GM18505 (cell line): ENCODE measurements at regions not wholly inside any gene's neighbourhood (a gene's known extent, or its start where the extent isn't known, plus 50 kb on each side); places are given as distances from the start of the nearest gene placed in this dataset.

Experiments used
- ATAC-seq: cut with Tn5 transposase; IDR thresholded peaks from one replicate; pipeline ENCODE4 v1.9.1; 2021; ENCODE audit not compliant: unreplicated experiment
- POLR2A ChIP-seq: IDR thresholded peaks from 4 replicates; pipeline ENCODE4 v1.6.1; 2011; ENCODE audit warnings: borderline replicate concordance; ENCODE audit not compliant: insufficient read depth, insufficient read length; ENCODE audit errors: extremely low read depth

DNA sequence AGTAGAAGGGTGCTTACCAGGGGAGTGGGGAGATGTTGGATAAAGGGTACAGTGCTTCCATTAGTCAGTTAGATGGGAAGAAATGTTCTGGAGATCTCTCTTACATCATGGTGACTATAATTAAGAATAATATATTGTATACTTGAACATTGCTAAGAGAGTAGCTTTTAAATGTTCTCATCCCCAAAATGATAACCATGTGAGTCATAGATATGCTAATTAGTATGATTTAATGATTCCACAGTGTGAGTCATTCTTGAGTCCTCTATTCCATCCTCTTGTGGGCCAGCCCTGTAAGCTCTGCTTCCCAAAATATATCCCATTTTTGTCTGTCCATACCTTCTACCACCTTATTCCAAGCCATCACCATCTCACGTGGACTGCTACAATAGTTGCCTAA is 80.6 kb upstream of the CDH11 start:
- ATAC-seq = no peak
- no peak for TF ChIP-seq POLR2A

DNA sequence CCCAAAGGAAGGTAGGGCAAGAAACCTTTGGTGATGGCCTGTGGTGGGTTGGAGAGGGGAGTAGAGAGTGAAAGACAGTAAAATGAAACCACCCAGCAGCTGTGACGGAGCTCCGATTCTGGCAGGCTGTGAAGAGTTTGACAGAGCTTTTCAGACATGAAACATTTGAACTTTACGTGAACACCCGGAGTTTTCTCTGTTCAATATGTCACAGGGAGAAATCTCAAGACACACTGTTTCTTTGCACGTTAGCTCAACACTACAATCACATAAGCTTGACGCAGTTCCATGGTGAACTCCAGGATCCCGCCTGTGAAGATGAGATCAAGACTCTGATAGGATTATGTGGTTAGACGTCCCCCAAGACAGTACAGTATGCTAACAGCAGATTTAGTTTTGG is 79.6 kb upstream of the CDH11 start:
- TF ChIP-seq POLR2A = no peak
- ATAC-seq = no peak

DNA sequence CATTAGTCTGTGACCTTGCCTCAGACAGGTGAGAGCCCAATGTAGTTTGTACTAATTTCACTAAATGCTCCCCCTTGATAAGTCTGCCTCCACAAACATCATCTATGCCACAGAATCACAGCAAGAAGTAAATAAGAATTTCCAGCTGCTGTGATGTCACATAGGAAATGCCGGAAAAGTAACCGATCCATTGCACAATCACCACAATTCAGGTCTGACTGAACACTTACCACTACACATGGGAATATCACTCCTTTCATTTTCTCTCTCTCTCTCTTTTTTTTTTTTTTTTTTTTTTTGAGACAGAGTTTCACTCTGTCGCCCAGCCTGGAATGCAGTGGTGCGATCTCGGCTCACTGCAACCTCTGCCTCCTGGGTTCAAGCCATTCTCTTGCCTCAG is 79.0 kb upstream of the CDH11 start:
- no peak for ATAC-seq
- no peak for TF ChIP-seq POLR2A

- TF ChIP-seq POLR2A = no peak
- ATAC-seq = no peak
Measured at GRCh38 chr16:65200156-65200773, 78.4 kb upstream of the CDH11 start.

GRCh38 chr16:65196420-65197075 is 74.7 kb upstream of the CDH11 start:
- no peak for ATAC-seq
- TF ChIP-seq POLR2A = no peak

DNA sequence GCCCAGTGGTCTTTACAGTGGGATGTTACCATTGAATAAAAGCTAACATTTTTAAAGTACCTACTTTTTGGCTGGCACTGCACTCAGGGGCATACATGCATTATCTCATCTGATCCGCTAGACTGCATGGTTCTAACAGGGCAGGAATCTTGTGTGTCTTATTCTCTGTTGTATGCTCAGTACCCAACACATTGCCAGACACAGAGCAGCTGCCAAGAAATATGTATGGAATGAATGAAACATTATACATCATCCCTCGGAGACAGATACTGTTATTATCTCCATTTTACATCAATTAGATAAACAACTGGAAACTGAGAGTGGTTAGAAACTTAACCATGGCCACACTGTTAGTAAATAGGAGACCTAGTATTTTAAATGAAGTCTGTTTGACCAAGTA is 74.1 kb upstream of the CDH11 start:
- ATAC-seq = no peak

DNA sequence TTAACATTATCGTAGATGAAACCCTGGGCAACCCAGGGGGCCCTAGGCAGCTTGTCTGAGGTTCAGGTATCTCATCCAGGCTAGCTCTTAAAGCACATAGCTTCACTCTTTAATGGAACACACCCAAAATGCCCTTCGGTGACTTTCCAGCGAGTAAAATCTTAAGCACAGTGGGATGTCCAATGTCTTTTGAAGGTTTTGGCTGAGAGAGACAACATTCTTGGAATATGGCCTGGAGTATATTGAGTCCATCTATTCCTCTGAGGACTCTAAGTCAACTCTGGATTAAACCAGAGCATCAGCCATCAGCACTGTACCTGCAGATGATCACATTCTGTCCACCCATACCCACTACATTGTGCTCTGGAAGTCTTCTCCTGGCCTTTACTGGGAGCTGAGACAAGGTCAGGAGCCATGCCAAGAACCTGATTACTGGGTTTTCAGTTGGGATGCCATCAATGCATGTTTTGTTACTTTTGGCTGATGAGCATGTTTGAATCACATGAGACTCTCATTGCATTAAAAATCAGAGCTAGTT is 63.4 kb upstream of the CDH11 start:
- TF ChIP-seq POLR2A = no peak
- no peak for ATAC-seq

More for the DNA sequence above, 74.1 kb upstream of the CDH11 start:
- no peak for TF ChIP-seq POLR2A

DNA sequence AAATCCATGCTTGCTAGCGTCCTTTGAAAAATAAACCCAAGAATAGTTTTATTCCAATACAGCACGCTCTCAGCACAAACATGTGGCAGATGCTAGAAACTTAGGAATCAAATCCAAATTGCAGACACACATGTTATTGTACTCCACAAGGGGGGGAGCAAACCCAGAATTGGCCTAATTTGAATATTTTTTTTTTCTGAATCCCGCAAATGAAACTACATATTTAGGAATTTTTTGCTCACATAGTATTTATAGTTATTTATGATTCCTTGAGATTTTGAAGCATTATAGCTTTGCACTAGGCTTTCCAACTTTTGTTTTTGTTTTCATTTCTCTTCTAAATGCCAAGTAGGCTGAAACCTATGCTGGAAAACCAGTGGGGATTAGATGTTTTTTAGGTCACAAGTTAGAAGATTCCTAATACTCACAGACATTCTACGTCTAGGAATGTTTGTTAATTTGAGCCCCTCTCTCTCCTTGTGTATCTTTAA is 59.3 kb upstream of the CDH11 start:
- TF ChIP-seq POLR2A = no peak

DNA sequence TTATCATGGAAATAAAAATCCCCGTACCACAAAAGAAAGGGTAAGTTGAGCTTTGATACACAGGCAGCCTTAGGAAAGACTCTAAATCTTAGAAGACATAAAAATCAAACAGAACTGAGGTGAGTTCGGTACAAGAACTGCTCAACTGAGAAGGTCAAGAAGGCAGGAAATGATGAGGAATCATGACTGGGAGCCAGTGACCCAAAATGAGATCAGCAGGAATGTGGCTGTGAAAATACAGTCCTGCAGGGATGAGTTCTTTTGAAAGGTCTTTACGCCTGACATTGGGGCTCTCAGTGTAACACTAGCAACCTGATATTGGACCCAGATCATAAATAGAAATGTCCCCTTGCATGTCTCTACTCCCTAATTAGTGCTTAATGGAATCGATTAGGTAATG is 56.3 kb upstream of the CDH11 start:
- no peak for TF ChIP-seq POLR2A
- ATAC-seq = no peak

More for the DNA sequence above, 59.3 kb upstream of the CDH11 start:
- ATAC-seq = no peak

GRCh38 chr16:65176603-65177002 is 54.7 kb upstream of the CDH11 start:
- ATAC-seq = no peak
- TF ChIP-seq POLR2A = no peak

- ATAC-seq = no peak
- TF ChIP-seq POLR2A = no peak
Measured at GRCh38 chr16:65172356-65172755, 50.5 kb upstream of the CDH11 start.
